ENCODE measurements at regions not wholly inside any gene's neighbourhood (a gene's known extent, or its start where the extent isn't known, plus 50 kb on each side); places are given as distances from the start of the nearest gene placed in this dataset.

GRCh38 chr18:56246916-56247315 is 391.5 kb downstream of the TXNL1 start:
- DNase-seq (ENCODE audit: low read depth) = no peak
- no peak for TF ChIP-seq CTCF (IDR thresholded peaks at IDR 0.05; ENCODE audit: insufficient read depth, low read length, severe bottlenecking)
- Histone ChIP-seq H3K4me3 (ENCODE audit: low read depth, low read length) (no peak overlapping the region), H3K27me3 (ENCODE audit: control insufficient read depth, insufficient read depth, low read length) (no peaks in the 10 kb centered on the region), H3K36me3 (ENCODE audit: control insufficient read depth, insufficient read depth, low read length) (no peaks in the 10 kb centered on the region)
- FAIRE-seq = peak; percentile 73

GRCh38 chr18:56245866-56246580 is 392.4 kb downstream of the TXNL1 start:
- no peak for TF ChIP-seq CTCF (IDR thresholded peaks at IDR 0.05; ENCODE audit: insufficient read depth, low read length, severe bottlenecking)
- FAIRE-seq (no peak), DNase-seq (ENCODE audit: low read depth) (no peak)
- H3K4me3 ChIP-seq (ENCODE audit: low read depth, low read length) = no peak overlapping the region
- no peaks in the 10 kb centered on the region for H3K27me3 ChIP-seq (ENCODE audit: control insufficient read depth, insufficient read depth, low read length)
- no peaks in the 10 kb centered on the region for H3K36me3 ChIP-seq (ENCODE audit: control insufficient read depth, insufficient read depth, low read length)

- DNase-seq (ENCODE audit: low read depth) (peak; percentile 2), FAIRE-seq (no peak)
- H3K27me3 ChIP-seq (ENCODE audit: control insufficient read depth, insufficient read depth, low read length) = no peaks in the 10 kb centered on the region
- H3K36me3 ChIP-seq (ENCODE audit: control insufficient read depth, insufficient read depth, low read length) = no peaks in the 10 kb centered on the region
- TF ChIP-seq CTCF (IDR thresholded peaks at IDR 0.05; ENCODE audit: insufficient read depth, low read length, severe bottlenecking) = no peak
- no peak overlapping the region for H3K4me3 ChIP-seq (ENCODE audit: low read depth, low read length)
Observed at GRCh38 chr18:56240405-56240804, 398.0 kb downstream of the TXNL1 start.

DNA sequence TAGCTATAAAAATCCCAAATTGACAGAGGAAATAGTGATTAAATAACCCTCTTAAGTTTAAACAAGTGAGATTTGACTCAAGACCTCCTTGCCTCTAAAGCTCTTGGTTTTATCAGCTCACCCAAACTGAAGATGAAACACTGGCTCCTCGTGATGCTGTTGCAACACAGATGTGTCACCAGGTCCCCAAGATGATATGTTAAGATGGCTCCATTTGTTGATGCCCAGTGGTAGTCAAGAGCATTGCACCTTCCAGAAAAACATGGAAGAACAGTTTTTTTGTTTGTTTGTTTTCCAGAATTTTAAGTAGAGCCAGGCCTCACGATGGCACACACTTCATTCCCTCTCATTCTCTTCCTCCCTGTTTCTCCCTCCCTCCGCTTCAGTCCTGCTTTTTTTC is 399.8 kb downstream of the TXNL1 start:
- Histone ChIP-seq H3K4me3 (ENCODE audit: low read depth, low read length) (no peak overlapping the region), H3K36me3 (ENCODE audit: control insufficient read depth, insufficient read depth, low read length) (no peaks in the 10 kb centered on the region), H3K27me3 (ENCODE audit: control insufficient read depth, insufficient read depth, low read length) (no peaks in the 10 kb centered on the region)
- FAIRE-seq = no peak
- peak; percentile 7 for DNase-seq (ENCODE audit: low read depth)
- no peak for TF ChIP-seq CTCF (IDR thresholded peaks at IDR 0.05; ENCODE audit: insufficient read depth, low read length, severe bottlenecking)

DNA sequence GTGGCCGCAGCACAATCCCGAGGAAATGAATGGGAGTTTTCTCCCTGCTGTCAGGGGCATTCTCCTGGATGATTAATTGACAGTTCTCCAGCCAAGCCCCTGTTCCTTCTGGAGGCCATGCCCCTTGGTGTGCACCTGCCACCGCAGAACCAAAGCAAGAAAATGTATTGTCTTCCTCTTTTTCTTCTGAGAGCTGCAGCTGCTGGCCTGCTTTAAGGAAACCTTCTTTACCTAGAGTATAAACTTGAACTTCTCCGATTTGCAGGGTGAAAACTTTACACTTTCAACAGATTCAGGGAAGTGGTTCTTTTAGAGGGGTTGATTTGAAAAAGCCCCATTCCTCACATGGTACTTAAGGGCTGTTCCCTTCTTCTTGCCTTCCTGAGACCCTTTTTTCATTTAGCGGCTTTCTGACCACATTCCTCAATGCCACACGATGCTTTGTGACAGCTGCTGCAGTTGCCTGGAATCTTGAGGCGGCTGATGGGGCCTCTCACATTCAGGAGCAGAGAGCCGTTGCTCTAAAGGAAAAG is 402.8 kb downstream of the TXNL1 start:
- no peak for DNase-seq (ENCODE audit: low read depth)
- Histone ChIP-seq H3K4me3 (ENCODE audit: low read depth, low read length) (no peak overlapping the region), H3K36me3 (ENCODE audit: control insufficient read depth, insufficient read depth, low read length) (no peaks in the 10 kb centered on the region), H3K27me3 (ENCODE audit: control insufficient read depth, insufficient read depth, low read length) (no peaks in the 10 kb centered on the region)
- TF ChIP-seq CTCF (IDR thresholded peaks at IDR 0.05; ENCODE audit: insufficient read depth, low read length, severe bottlenecking) = no peak
- FAIRE-seq = no peak

DNA sequence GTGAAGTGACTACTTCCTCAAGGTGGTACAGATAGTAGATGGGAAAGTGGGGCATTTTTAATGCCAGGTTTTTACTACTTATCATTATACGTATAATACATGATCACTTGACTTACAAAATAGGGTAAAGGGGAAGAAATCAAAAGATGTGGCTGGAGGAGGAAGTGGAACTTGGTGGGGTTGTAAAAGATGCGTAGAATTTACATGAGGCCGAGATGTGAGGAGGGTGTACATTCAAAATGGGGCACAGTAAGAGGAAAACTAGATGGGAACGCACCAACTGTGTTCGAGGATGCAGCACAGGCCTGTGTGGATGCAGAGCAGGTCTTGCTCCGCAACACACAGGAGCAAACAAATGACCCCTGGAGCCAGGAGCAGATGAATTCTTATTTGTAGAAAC is 403.3 kb downstream of the TXNL1 start:
- no peak overlapping the region for H3K4me3 ChIP-seq (ENCODE audit: low read depth, low read length)
- FAIRE-seq (no peak), DNase-seq (ENCODE audit: low read depth) (no peak)
- no peaks in the 10 kb centered on the region for H3K27me3 ChIP-seq (ENCODE audit: control insufficient read depth, insufficient read depth, low read length)
- no peaks in the 10 kb centered on the region for H3K36me3 ChIP-seq (ENCODE audit: control insufficient read depth, insufficient read depth, low read length)
- TF ChIP-seq CTCF (IDR thresholded peaks at IDR 0.05; ENCODE audit: insufficient read depth, low read length, severe bottlenecking) = no peak

Data from bronchial epithelial cell (primary cell).